ENCODE measurements at regions not wholly inside any gene's neighbourhood (a gene's known extent, or its start where the extent isn't known, plus 50 kb on each side); places are given as distances from the start of the nearest gene placed in this dataset.

GRCh38 chr9:116100711-116101121, 52.9 kb upstream of the PAPPA start:
- Mint-ChIP-seq H3K9me3 (ENCODE audit: low read depth, unreplicated experiment) (peaks cover 2% of the 10 kb centered on the region), H3K27me3 (ENCODE audit: unreplicated experiment) (peaks cover 11% of the 10 kb centered on the region), H3K36me3 (ENCODE audit: insufficient read depth, unreplicated experiment) (no peaks in the 10 kb centered on the region), H3K4me1 (ENCODE audit: low read depth, unreplicated experiment) (no peaks in the 10 kb centered on the region), H3K27ac (ENCODE audit: unreplicated experiment) (no peak overlapping the region), H3K4me3 (ENCODE audit: low read depth, unreplicated experiment) (no peak overlapping the region)
- DNase-seq: no peak
- CTCF ChIA-PET: no interaction called here
- intact Hi-C loops (cut with micrococcal nuclease; ENCODE audit: unreplicated experiment): no loop called here
- no TSS peak for BruUV-seq (replicated peaks)
- no peak for TF ChIP-seq CTCF (IDR thresholded peaks at IDR 0.05; ENCODE audit: unreplicated experiment)

GRCh38 chr9:116101516-116101915, 52.1 kb upstream of the PAPPA start:
- H3K4me1 Mint-ChIP-seq (ENCODE audit: low read depth, unreplicated experiment): no peaks in the 10 kb centered on the region
- no TSS peak for BruUV-seq (replicated peaks)
- CTCF ChIA-PET: no interaction called here

GRCh38 chr9:116102596-116102995, 51.0 kb upstream of the PAPPA start:
- BruUV-seq (replicated peaks): no TSS peak
- H3K27me3 Mint-ChIP-seq (ENCODE audit: unreplicated experiment): peaks cover under 1% of the 10 kb centered on the region
- peaks cover 2% of the 10 kb centered on the region for H3K9me3 Mint-ChIP-seq (ENCODE audit: low read depth, unreplicated experiment)
- no peaks in the 10 kb centered on the region for H3K36me3 Mint-ChIP-seq (ENCODE audit: insufficient read depth, unreplicated experiment)
- no peak overlapping the region for H3K4me3 Mint-ChIP-seq (ENCODE audit: low read depth, unreplicated experiment)
- TF ChIP-seq CTCF (IDR thresholded peaks at IDR 0.05; ENCODE audit: unreplicated experiment): no peak
- intact Hi-C loops (cut with micrococcal nuclease; ENCODE audit: unreplicated experiment): no loop called here
- no peak overlapping the region for H3K27ac Mint-ChIP-seq (ENCODE audit: unreplicated experiment)
- no peak for DNase-seq
- no peaks in the 10 kb centered on the region for H3K4me1 Mint-ChIP-seq (ENCODE audit: low read depth, unreplicated experiment)
- CTCF ChIA-PET: no interaction called here

More at GRCh38 chr9:116101516-116101915, 52.1 kb upstream of the PAPPA start:
- Mint-ChIP-seq H3K27me3 (ENCODE audit: unreplicated experiment) (peaks cover 11% of the 10 kb centered on the region), H3K4me3 (ENCODE audit: low read depth, unreplicated experiment) (no peak overlapping the region), H3K27ac (ENCODE audit: unreplicated experiment) (no peak overlapping the region), H3K9me3 (ENCODE audit: low read depth, unreplicated experiment) (peaks cover 2% of the 10 kb centered on the region), H3K36me3 (ENCODE audit: insufficient read depth, unreplicated experiment) (no peaks in the 10 kb centered on the region)
- no peak for TF ChIP-seq CTCF (IDR thresholded peaks at IDR 0.05; ENCODE audit: unreplicated experiment)
- intact Hi-C loops (cut with micrococcal nuclease; ENCODE audit: unreplicated experiment): no loop called here
- no peak for DNase-seq

Measured in Calu3 (cell line).